ENCODE measurements at regions not wholly inside any gene's neighbourhood (a gene's known extent, or its start where the extent isn't known, plus 50 kb on each side); places are given as distances from the start of the nearest gene placed in this dataset.
"Not testable (repeated sequence)": the region's sequence is repeated elsewhere in the genome, so short reads cannot be mapped to it uniquely, and the experiment has no call there.

DNA sequence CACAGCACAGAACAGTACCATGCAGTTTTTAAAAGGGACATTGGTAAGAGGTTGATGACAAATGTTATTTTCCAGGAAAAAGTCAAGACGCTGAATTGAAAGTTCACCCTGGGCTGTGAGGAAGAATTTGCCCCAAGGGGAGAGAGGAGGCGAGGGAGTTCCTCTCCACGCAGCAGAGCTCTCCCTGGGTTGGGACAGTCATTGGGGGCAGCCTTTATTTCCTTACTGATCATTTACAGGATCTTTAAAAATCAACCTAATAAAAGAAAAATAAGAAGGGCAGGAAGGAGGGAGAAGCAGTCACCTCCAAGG, 49.9 kb upstream of the WNT7B start:
- TF ChIP-seq ZNF274 (IDR thresholded peaks at IDR 0.05; ENCODE audit: low read depth, low read length): no peak
- H3K4me3 ChIP-seq (ENCODE audit: low read length): no peak overlapping the region

DNA sequence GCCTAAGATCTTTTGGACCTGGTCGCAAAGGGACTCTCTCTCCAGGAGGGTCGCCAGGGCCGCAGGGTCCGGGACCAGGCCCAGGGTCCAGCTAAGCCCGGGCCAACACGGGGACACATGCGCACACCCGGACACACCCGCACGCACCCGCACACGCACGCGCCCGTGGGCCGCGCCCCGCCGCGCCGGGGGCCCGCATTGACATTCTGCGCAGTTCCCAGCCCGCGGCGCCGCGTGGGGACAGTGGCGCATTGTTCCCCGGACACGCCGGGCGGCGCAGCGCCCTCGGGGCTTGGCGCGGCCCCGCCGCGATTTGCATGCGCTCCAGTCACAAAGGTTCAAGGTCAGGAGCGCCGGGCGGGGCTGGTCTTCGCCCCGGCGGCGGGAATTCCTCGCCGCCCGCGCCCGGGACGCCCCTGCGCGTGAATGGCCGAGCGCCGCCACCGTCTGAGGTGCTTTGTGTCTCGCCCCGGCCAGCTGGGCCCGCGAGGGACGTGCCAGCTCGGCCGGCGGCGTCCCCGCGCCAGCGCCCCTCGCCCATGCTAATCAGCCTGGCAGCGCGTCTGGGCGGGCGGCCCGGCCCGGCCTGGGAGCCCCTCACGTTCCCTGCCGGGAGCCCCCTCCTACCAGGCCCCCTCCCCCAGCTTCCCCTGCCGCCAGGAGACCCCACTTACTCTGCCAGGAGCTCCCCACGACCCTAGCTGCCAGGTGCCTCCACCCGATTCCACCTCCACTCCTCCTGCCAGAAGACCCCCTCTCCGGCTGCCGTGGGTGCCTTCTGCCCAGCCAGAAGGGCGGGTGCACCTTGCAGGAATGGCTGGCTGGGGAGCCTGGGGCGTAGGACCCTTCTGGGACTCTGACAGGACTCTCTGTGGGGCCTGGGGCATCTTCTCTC, 50.5 kb upstream of the WNT7B start:
- no peak overlapping the region for H3K4me3 ChIP-seq (ENCODE audit: low read length)
- no peak for TF ChIP-seq ZNF274 (IDR thresholded peaks at IDR 0.05; ENCODE audit: low read depth, low read length)

DNA sequence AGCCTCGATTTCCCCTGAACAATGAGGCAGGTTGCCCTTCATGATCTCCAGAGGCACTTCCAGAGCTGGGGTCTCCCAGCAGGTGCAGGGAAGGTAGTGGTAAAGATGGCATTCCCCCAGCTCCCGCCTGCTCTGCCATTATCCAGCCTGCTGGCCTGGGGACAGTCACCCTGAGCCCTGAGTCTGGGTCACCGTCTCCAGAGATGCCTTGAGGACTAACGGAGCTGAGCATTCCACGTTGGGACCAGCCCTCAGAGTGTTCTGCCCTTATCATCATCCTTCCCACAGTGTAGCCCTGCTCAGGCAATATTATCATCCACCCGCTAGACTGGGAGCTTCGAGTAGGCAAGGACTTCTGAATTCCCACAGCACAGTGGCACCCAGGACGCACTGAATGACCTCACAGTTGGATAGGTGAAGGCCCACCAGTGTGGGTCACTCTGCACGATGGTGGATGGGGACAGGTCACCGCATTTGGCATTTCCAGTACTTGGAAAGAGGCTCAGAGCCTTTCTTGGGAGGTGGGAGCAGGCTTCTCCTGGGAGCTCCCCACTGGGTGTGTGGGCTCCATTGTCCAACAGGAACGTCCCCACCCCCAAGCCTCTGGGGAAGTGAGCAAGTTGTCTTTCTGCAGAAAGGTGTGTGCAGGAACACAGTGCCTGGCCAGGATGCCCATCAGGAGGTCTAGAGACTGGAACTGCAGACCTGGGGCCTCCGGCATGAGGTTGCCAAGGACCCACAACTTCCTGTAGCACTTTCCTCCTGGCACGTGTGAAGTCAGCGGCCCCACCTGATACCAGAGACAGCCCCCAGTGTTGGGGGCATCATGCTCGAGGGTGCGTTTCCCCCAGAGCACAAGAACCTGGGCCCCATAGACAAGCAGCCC, 51.4 kb upstream of the WNT7B start:
- TF ChIP-seq ZNF274 (IDR thresholded peaks at IDR 0.05; ENCODE audit: low read depth, low read length): no peak
- no peak overlapping the region for H3K4me3 ChIP-seq (ENCODE audit: low read length)

DNA sequence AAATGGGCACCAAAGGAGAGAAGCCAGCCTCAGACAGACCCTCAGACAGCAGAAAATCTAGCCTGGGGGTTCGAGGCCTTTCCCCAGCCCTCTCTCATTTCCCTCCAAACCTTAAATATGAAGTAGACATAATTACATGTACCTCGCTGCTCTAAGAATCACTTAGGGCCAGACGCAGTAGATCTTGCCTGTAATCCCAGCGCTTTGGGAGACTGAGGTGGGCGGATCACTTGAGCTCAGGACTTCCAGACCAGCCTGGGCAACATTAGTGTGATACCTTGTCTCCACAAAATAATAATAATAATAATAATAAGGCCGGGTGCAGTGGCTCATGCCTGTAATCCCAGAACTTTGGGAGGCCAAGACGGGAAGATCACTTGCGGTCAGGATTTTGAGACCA, 52.1 kb upstream of the WNT7B start:
- no peak overlapping the region for H3K4me3 ChIP-seq (ENCODE audit: low read length)
- no peak for TF ChIP-seq ZNF274 (IDR thresholded peaks at IDR 0.05; ENCODE audit: low read depth, low read length)

DNA sequence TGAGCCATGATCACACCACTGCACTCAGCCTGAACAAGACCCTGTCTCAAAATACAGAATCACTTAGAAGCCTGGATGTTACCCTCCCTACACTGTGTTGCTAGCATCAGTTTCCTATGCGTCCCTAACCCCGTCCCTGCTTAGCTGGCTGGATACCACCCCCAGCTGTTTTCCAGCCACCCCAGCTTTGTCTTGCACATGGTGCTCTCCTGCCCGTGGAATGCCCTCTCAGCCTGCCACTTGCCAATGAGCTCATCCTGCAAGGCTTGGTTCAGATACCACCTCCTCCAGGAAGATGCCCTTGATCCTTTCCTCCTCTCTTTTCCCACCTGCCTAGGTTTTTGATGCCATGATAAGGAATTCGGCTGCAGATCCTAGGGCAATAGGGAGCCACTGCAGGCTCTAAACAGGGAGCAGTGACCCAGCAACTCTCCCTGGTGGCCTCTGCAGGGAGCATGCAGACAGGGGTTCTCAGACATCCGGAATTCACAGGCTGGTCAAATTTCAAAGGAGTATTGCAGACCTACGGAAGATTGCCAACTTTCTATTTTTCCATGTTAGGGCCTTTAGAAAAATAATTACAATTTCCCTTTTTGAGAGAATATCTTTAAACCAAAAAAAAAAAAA, 52.7 kb upstream of the WNT7B start:
- no peak for TF ChIP-seq ZNF274 (IDR thresholded peaks at IDR 0.05; ENCODE audit: low read depth, low read length)

DNA sequence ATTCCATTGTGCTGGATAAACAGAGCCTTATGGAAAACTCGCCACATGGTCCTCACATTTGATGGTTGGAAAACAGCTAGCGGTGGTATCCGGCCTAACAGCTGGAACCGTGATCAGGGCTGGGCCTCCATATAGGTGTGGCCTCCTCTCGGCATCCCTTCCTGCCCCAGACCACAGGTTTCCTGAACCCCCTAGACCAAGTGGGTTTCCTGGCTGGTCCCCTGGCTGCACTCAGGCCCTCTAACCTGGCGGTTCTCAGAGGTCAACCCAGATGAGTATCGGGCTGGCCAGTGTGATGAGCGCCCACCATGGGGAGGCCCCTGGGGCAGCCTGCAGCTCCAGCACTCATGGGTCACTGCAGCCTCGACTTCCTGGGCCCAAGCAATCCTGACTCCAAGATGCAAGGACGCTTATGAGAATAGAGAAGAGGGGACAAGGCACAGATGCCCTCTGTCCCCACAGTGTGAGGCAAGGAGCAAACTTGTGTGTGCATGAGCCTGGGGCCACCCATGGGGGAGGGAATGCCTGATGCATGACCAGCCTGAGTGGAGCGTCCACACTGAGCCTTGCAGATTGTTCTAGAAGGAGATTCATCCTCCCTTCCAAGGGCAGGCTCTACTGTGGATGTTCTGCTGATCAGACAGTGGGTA, 53.4 kb upstream of the WNT7B start:
- no peak overlapping the region for H3K4me3 ChIP-seq (ENCODE audit: low read length)
- no peak for TF ChIP-seq ZNF274 (IDR thresholded peaks at IDR 0.05; ENCODE audit: low read depth, low read length)

More for the DNA sequence above, 52.7 kb upstream of the WNT7B start:
- H3K4me3 ChIP-seq (ENCODE audit: low read length): no peak overlapping the region

DNA sequence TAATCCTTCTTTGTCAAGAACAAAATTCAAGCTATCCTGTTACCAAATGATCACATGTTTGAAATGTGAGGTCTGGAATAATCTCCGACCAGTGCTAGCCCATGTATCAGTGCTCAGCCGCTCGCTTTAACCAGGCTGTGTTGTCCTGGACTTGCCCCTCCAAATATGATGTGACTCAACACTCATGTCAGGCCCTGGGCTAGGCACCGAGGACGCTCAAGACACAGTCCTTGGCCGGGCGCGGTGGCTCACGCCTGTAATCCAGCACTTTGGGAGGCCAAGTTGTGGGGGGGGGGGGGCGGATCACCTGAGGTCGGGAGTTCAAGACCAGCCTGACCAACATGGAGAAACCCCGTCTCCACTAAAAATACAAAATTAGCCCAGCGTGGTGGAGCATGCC, 54.1 kb upstream of the WNT7B start:
- TF ChIP-seq ZNF274 (IDR thresholded peaks at IDR 0.05; ENCODE audit: low read depth, low read length): no peak
- no peak overlapping the region for H3K4me3 ChIP-seq (ENCODE audit: low read length)

DNA sequence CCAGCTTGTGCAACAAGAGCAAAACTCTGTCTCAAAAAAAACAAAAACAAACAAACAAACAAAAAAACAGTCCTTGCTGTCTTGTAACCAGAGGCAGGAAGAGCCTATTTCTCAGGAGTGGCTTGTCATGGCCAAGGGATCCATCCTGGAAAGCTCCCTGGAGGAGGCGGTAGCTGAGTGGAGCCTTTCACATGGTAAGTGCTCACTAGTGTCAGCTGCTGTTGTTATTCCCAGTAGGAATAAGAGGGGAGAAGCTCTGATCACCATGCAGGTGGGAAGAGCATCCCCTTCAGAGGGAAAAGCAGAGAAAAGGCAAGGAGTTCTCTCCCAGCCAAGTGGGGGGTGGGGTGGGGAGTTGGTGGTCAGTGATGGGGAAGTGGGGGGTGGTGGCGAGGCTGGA, 54.6 kb upstream of the WNT7B start:
- TF ChIP-seq ZNF274 (IDR thresholded peaks at IDR 0.05; ENCODE audit: low read depth, low read length): no peak
- H3K4me3 ChIP-seq (ENCODE audit: low read length): no peak overlapping the region

DNA sequence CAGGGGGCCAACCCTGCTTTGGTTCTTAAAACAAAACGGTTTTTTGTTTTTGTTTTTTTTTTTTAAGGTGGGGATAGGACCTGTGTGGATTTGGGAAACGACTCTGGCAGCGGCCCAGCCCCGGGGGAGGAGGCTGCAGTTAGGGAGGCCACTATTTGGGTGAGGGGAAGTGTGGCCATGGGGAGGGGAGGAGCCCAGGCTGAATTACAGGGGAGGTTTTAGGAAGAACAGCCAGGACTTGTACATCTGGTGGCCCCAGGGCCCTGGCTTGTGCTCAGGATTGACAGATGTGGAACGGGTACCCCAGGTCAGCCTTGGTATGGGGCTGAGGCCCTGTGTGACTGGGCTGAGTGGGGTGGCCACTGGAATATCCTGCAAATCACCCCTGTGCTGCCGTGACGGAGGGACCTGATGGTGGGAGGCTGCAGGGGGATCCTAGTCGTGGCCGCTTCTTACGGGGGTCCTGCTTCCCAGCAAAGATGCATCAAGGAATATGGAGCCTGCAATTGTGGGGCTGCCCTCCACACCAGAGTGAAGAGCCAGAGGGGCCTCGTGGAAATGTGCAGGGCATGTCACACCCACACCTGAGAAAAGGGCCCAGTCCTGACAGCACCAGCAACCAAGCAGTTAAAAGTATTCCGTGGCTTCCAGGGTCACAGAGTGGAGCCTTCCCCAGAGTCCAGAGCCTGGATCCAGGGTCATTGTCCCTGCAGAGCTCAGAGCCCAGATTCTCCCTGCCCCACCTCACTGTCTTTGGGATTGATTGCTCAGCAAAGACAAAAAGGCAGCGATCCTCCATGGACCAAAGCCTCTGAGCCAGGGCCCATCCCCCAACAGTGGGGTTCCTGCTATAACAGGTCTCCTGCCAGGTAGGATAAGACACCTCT, 55.2 kb upstream of the WNT7B start:
- H3K4me3 ChIP-seq (ENCODE audit: low read length): no peak overlapping the region
- TF ChIP-seq ZNF274 (IDR thresholded peaks at IDR 0.05; ENCODE audit: low read depth, low read length): no peak

DNA sequence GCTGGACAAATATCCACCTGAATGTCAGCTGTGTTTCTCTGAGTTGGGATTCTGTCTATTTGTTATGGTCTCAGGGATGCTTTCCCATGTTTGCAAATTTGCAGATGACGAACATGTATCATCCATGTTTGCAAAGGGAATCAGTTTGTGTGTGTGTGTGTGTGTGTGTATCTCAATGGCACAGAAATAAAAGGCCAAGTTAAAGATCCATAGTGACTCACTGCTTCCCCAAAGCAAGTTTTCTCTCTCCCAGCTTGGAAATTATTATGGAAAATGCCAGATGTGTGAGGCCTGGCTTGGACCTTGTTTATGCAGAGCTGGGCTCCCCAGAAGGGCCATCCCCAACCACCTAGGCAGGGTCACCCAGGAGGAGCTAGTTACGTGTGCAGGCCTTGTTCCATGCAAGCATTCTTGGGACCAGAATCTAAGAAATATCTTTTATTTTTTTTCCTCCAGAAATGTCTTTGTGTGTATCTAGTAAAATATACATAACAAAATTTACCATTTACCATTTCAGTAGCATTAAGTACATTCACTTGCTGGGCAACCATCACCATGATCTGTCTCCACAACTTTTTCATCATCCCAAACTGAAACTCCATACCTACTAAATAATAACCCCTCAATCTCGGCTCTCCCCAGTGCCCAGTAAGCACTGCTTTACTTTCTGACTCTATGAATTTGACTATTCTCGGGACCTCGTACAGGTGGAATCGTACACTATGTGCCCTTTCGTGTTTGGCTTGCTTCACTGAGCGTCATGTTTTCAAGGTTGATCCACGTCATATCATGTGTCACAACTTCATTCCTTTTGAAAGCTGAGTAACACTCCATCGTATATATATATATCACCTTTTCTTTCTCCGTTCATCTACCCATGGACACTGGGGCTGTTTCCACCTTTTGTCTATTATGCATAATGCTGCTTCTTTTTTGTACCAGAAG, 56.6 kb upstream of the WNT7B start:
- H3K4me3 ChIP-seq (ENCODE audit: low read length): no peak overlapping the region
- TF ChIP-seq ZNF274 (IDR thresholded peaks at IDR 0.05; ENCODE audit: low read depth, low read length): no peak

DNA sequence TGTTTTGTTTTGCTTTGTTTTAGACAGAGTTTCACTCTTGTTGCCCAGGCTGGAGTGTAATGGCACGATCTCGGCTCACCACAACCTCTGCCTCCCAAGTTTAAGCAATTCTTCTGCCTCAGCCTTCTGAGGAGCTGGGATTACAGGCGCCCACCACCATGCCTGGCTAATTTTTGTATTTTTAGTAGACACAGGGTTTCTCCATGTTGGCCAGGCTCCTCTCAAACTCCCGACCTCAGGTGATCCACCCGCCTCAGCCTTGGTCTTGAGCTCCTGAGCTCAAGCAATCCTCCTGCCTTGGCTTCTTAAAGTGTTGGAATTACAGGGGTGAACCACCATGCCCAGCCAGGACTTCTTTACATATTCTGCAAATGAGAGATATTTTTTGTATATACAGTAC, 57.5 kb upstream of the WNT7B start:
- H3K4me3 ChIP-seq (ENCODE audit: low read length): not testable (repeated sequence)

DNA sequence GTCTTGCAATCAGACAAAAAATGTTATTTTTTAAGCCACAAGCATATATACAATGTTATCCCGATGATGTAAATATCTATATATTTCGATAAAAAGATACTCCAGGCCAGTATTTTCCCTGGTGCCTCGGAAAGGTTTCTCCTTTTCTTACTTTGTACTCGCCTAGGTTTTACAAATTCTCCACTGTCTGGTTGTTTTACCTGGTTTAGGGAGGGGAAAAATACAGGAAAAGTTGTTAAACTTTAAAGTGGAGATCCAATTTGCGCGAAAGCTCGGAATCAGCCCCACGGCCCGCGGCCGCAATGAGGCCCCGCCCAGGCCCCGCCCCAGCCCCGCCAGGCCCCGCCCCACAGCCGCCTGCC, 58.4 kb upstream of the WNT7B start:
- peak overlapping the region; percentile 44; the same call in 1 of the 2 replicates for H3K4me3 ChIP-seq (ENCODE audit: low read length)
- TF ChIP-seq ZNF274 (IDR thresholded peaks at IDR 0.05; ENCODE audit: low read depth, low read length): no peak

All from GM08714 (cell line).